ENCODE measurements at regions not wholly inside any gene's neighbourhood (a gene's known extent, or its start where the extent isn't known, plus 50 kb on each side); places are given as distances from the start of the nearest gene placed in this dataset.
"Not testable (repeated sequence)": the region's sequence is repeated elsewhere in the genome, so short reads cannot be mapped to it uniquely, and the experiment has no call there.

GRCh38 chr3:182500289-182500688, 293.0 kb upstream of the ATP11B start:
- Histone ChIP-seq H3K9me3 (ENCODE audit: low read length) (no peaks in the 10 kb centered on the region), H3K36me3 (ENCODE audit: insufficient read depth, low read length) (no peaks in the 10 kb centered on the region), H3K4me3 (ENCODE audit: low read depth in 1 of 2, low read length in 2 of 2) (no peak overlapping the region), H3K27me3 (ENCODE audit: control insufficient read depth in 1 of 2, insufficient read depth in 2 of 2, low read length in 2 of 2) (no peaks in the 10 kb centered on the region), H3K9ac (ENCODE audit: low read length) (no peak overlapping the region), H3K4me1 (ENCODE audit: insufficient read depth, low read length) (no peaks in the 10 kb centered on the region), H3K27ac (ENCODE audit: low read depth, low read length) (no peak overlapping the region)

- Histone ChIP-seq H3K27me3 (ENCODE audit: control insufficient read depth in 1 of 2, insufficient read depth in 2 of 2, low read length in 2 of 2) (no peaks in the 10 kb centered on the region), H3K27ac (ENCODE audit: low read depth, low read length) (no peak overlapping the region), H3K9me3 (ENCODE audit: low read length) (no peaks in the 10 kb centered on the region), H3K9ac (ENCODE audit: low read length) (no peak overlapping the region), H3K4me3 (ENCODE audit: low read depth in 1 of 2, low read length in 2 of 2) (no peak overlapping the region), H3K4me1 (ENCODE audit: insufficient read depth, low read length) (no peaks in the 10 kb centered on the region), H3K36me3 (ENCODE audit: insufficient read depth, low read length) (no peaks in the 10 kb centered on the region)
These were observed 291.4 kb upstream of the ATP11B start for GRCh38 chr3:182501856-182502255.

- no peaks in the 10 kb centered on the region for H3K4me1 ChIP-seq (ENCODE audit: insufficient read depth, low read length)
- no peaks in the 10 kb centered on the region for H3K27me3 ChIP-seq (ENCODE audit: control insufficient read depth in 1 of 2, insufficient read depth in 2 of 2, low read length in 2 of 2)
- H3K27ac ChIP-seq (ENCODE audit: low read depth, low read length), result no peak overlapping the region
- no peaks in the 10 kb centered on the region for H3K36me3 ChIP-seq (ENCODE audit: insufficient read depth, low read length)
- H3K9ac ChIP-seq (ENCODE audit: low read length), result no peak overlapping the region
- H3K9me3 ChIP-seq (ENCODE audit: low read length), result no peaks in the 10 kb centered on the region
- no peak overlapping the region for H3K4me3 ChIP-seq (ENCODE audit: low read depth in 1 of 2, low read length in 2 of 2)
These were observed 289.9 kb upstream of the ATP11B start for GRCh38 chr3:182503401-182503800.

GRCh38 chr3:182508919-182509711, 284.2 kb upstream of the ATP11B start:
- no peak overlapping the region for H3K4me3 ChIP-seq (ENCODE audit: low read depth in 1 of 2, low read length in 2 of 2)
- no peaks in the 10 kb centered on the region for H3K4me1 ChIP-seq (ENCODE audit: insufficient read depth, low read length)
- H3K27ac ChIP-seq (ENCODE audit: low read depth, low read length), result no peak overlapping the region
- no peaks in the 10 kb centered on the region for H3K27me3 ChIP-seq (ENCODE audit: control insufficient read depth in 1 of 2, insufficient read depth in 2 of 2, low read length in 2 of 2)
- no peaks in the 10 kb centered on the region for H3K36me3 ChIP-seq (ENCODE audit: insufficient read depth, low read length)
- no peaks in the 10 kb centered on the region for H3K9me3 ChIP-seq (ENCODE audit: low read length)
- no peak overlapping the region for H3K9ac ChIP-seq (ENCODE audit: low read length)

- no peaks in the 10 kb centered on the region for H3K4me1 ChIP-seq (ENCODE audit: insufficient read depth, low read length)
- H3K27me3 ChIP-seq (ENCODE audit: control insufficient read depth in 1 of 2, insufficient read depth in 2 of 2, low read length in 2 of 2), result no peaks in the 10 kb centered on the region
- no peak overlapping the region for H3K4me3 ChIP-seq (ENCODE audit: low read depth in 1 of 2, low read length in 2 of 2)
- no peaks in the 10 kb centered on the region for H3K36me3 ChIP-seq (ENCODE audit: insufficient read depth, low read length)
- H3K27ac ChIP-seq (ENCODE audit: low read depth, low read length), result no peak overlapping the region
- H3K9ac ChIP-seq (ENCODE audit: low read length), result no peak overlapping the region
- no peaks in the 10 kb centered on the region for H3K9me3 ChIP-seq (ENCODE audit: low read length)
These were observed 283.4 kb upstream of the ATP11B start for GRCh38 chr3:182509844-182510460.

- Histone ChIP-seq H3K27ac (ENCODE audit: low read depth, low read length) (no peak overlapping the region), H3K9ac (ENCODE audit: low read length) (no peak overlapping the region), H3K9me3 (ENCODE audit: low read length) (no peaks in the 10 kb centered on the region), H3K4me1 (ENCODE audit: insufficient read depth, low read length) (no peaks in the 10 kb centered on the region), H3K4me3 (ENCODE audit: low read depth in 1 of 2, low read length in 2 of 2) (no peak overlapping the region), H3K36me3 (ENCODE audit: insufficient read depth, low read length) (no peaks in the 10 kb centered on the region), H3K27me3 (ENCODE audit: control insufficient read depth in 1 of 2, insufficient read depth in 2 of 2, low read length in 2 of 2) (no peaks in the 10 kb centered on the region)
These were observed 278.9 kb upstream of the ATP11B start for GRCh38 chr3:182514236-182514964.

- Histone ChIP-seq H3K9ac (ENCODE audit: low read length) (no peak overlapping the region), H3K36me3 (ENCODE audit: insufficient read depth, low read length) (no peaks in the 10 kb centered on the region), H3K4me3 (ENCODE audit: low read depth in 1 of 2, low read length in 2 of 2) (no peak overlapping the region), H3K4me1 (ENCODE audit: insufficient read depth, low read length) (no peaks in the 10 kb centered on the region), H3K9me3 (ENCODE audit: low read length) (no peaks in the 10 kb centered on the region), H3K27me3 (ENCODE audit: control insufficient read depth in 1 of 2, insufficient read depth in 2 of 2, low read length in 2 of 2) (no peaks in the 10 kb centered on the region), H3K27ac (ENCODE audit: low read depth, low read length) (no peak overlapping the region)
These were observed 276.5 kb upstream of the ATP11B start for GRCh38 chr3:182516597-182517336.

- Histone ChIP-seq H3K9ac (ENCODE audit: low read length) (no peak overlapping the region), H3K9me3 (ENCODE audit: low read length) (no peaks in the 10 kb centered on the region), H3K4me3 (ENCODE audit: low read depth in 1 of 2, low read length in 2 of 2) (no peak overlapping the region), H3K27ac (ENCODE audit: low read depth, low read length) (no peak overlapping the region), H3K27me3 (ENCODE audit: control insufficient read depth in 1 of 2, insufficient read depth in 2 of 2, low read length in 2 of 2) (no peaks in the 10 kb centered on the region), H3K36me3 (ENCODE audit: insufficient read depth, low read length) (no peaks in the 10 kb centered on the region), H3K4me1 (ENCODE audit: insufficient read depth, low read length) (no peaks in the 10 kb centered on the region)
These were observed 273.7 kb upstream of the ATP11B start for GRCh38 chr3:182519569-182519968.

- no peak overlapping the region for H3K9ac ChIP-seq (ENCODE audit: low read length)
- no peaks in the 10 kb centered on the region for H3K4me1 ChIP-seq (ENCODE audit: insufficient read depth, low read length)
- H3K27me3 ChIP-seq (ENCODE audit: control insufficient read depth in 1 of 2, insufficient read depth in 2 of 2, low read length in 2 of 2), result no peaks in the 10 kb centered on the region
These were observed 272.0 kb upstream of the ATP11B start for GRCh38 chr3:182521339-182521738.

GRCh38 chr3:182523424-182523823, 269.9 kb upstream of the ATP11B start:
- H3K27ac ChIP-seq (ENCODE audit: low read depth, low read length); H3K9me3 ChIP-seq (ENCODE audit: low read length): not testable (repeated sequence)

More at GRCh38 chr3:182521339-182521738, 272.0 kb upstream of the ATP11B start:
- Histone ChIP-seq H3K9me3 (ENCODE audit: low read length) (no peaks in the 10 kb centered on the region), H3K27ac (ENCODE audit: low read depth, low read length) (no peak overlapping the region), H3K4me3 (ENCODE audit: low read depth in 1 of 2, low read length in 2 of 2) (no peak overlapping the region), H3K36me3 (ENCODE audit: insufficient read depth, low read length) (no peaks in the 10 kb centered on the region)

GRCh38 chr3:182523836-182524235, 269.5 kb upstream of the ATP11B start:
- H3K36me3 ChIP-seq (ENCODE audit: insufficient read depth, low read length), result no peaks in the 10 kb centered on the region

More at GRCh38 chr3:182523424-182523823, 269.9 kb upstream of the ATP11B start:
- not testable (repeated sequence) for H3K4me1 ChIP-seq (ENCODE audit: insufficient read depth, low read length); H3K36me3 ChIP-seq (ENCODE audit: insufficient read depth, low read length); H3K9ac ChIP-seq (ENCODE audit: low read length); H3K27me3 ChIP-seq (ENCODE audit: control insufficient read depth in 1 of 2, insufficient read depth in 2 of 2, low read length in 2 of 2); H3K4me3 ChIP-seq (ENCODE audit: low read depth in 1 of 2, low read length in 2 of 2)

More at GRCh38 chr3:182523836-182524235, 269.5 kb upstream of the ATP11B start:
- Histone ChIP-seq H3K9me3 (ENCODE audit: low read length) (no peaks in the 10 kb centered on the region), H3K4me1 (ENCODE audit: insufficient read depth, low read length) (no peaks in the 10 kb centered on the region), H3K9ac (ENCODE audit: low read length) (no peak overlapping the region), H3K27ac (ENCODE audit: low read depth, low read length) (no peak overlapping the region), H3K4me3 (ENCODE audit: low read depth in 1 of 2, low read length in 2 of 2) (no peak overlapping the region), H3K27me3 (ENCODE audit: control insufficient read depth in 1 of 2, insufficient read depth in 2 of 2, low read length in 2 of 2) (no peaks in the 10 kb centered on the region)
